GM12878 (cell line): ENCODE measurements at regions not wholly inside any gene's neighbourhood (a gene's known extent, or its start where the extent isn't known, plus 50 kb on each side); places are given as distances from the start of the nearest gene placed in this dataset.

ENCODE experiments used
- DPF2 ChIP-seq: fragments of 450-650 bp; IDR thresholded peaks from 2 replicates; pipeline ENCODE4 v1.6.1; 2017; ENCODE audit warnings: mild to moderate bottlenecking
- MYC ChIP-seq: IDR thresholded peaks from 2 replicates; pipeline ENCODE4 v1.6.1; 2011; ENCODE audit warnings: mild to moderate bottlenecking, low read length, moderate library complexity, inconsistent platforms; ENCODE audit not compliant: insufficient read depth, insufficient replicate concordance, insufficient read length, severe bottlenecking
- NFYA ChIP-seq: IDR thresholded peaks from 2 replicates; pipeline ENCODE4 v1.6.1; 2011; ENCODE audit warnings: low read depth, mild to moderate bottlenecking, low read length, improper control_type of control experiment, borderline replicate concordance
- NRF1 ChIP-seq: conservative IDR thresholded peaks from 2 replicates; pipeline ENCODE4 v1.6.1; 2011; ENCODE audit warnings: mild to moderate bottlenecking, low read depth, low read length, improper control_type of control experiment
- PML ChIP-seq: IDR thresholded peaks from 2 replicates; pipeline ENCODE4 v1.6.1; 2012; ENCODE audit warnings: low read length, inconsistent platforms
- RAD21 ChIP-seq: IDR thresholded peaks from 2 replicates; pipeline ENCODE4 v1.6.1; 2011; ENCODE audit warnings: mild to moderate bottlenecking, low read depth, low read length, moderate library complexity; ENCODE audit not compliant: insufficient read depth
- RFX5 ChIP-seq: IDR thresholded peaks from 2 replicates; pipeline ENCODE4 v1.6.1; 2011; ENCODE audit warnings: low read depth, low read length, improper control_type of control experiment
- STAT1 ChIP-seq: fragments of 450-650 bp; conservative IDR thresholded peaks from 2 replicates; pipeline ENCODE4 v1.6.1; 2014; ENCODE audit warnings: antibody characterized with exemption, mild to moderate bottlenecking
- SUPT20H ChIP-seq: IDR thresholded peaks from 2 replicates; pipeline ENCODE4 v1.6.1; 2011; ENCODE audit warnings: low read depth, mild to moderate bottlenecking, low read length, moderate library complexity, borderline replicate concordance; ENCODE audit not compliant: control insufficient read depth
- TF ChIP-seq, protein P1 (sequence below), 3 experiments: IDR thresholded peaks in 2 of 3; conservative IDR thresholded peaks in 1 of 3; 2 replicates each; pipeline ENCODE4 v1.5.1; 2011; ENCODE audit warnings: low read depth in 3 of 3, low read length in 3 of 3, mild to moderate bottlenecking in 3 of 3, control low read depth in 2 of 3, moderate library complexity in 2 of 3, inconsistent platforms in 1 of 3, mixed read lengths in 1 of 3; ENCODE audit not compliant: control insufficient read depth in 2 of 3, insufficient read depth in 1 of 3; ENCODE audit errors: extremely low read depth in 1 of 3

GRCh38 chr20:50379049-50379990, 130.9 kb upstream of the PTPN1 start:
- TF ChIP-seq RAD21 (no peak), SUPT20H (no peak), PML (no peak), MYC (no peak), NFYA (no peak), DPF2 (no peak), RFX5 (no peak), STAT1 (no peak), NRF1 (no peak)
- TF ChIP-seq, protein P1, sequence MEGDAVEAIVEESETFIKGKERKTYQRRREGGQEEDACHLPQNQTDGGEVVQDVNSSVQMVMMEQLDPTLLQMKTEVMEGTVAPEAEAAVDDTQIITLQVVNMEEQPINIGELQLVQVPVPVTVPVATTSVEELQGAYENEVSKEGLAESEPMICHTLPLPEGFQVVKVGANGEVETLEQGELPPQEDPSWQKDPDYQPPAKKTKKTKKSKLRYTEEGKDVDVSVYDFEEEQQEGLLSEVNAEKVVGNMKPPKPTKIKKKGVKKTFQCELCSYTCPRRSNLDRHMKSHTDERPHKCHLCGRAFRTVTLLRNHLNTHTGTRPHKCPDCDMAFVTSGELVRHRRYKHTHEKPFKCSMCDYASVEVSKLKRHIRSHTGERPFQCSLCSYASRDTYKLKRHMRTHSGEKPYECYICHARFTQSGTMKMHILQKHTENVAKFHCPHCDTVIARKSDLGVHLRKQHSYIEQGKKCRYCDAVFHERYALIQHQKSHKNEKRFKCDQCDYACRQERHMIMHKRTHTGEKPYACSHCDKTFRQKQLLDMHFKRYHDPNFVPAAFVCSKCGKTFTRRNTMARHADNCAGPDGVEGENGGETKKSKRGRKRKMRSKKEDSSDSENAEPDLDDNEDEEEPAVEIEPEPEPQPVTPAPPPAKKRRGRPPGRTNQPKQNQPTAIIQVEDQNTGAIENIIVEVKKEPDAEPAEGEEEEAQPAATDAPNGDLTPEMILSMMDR (IDR thresholded peaks at IDR 0.05 in 2 of 3, conservative IDR thresholded peaks at IDR 0.05 in 1 of 3; ENCODE audit: control insufficient read depth in 2 of 3, extremely low read depth in 1 of 3, insufficient read depth in 1 of 3, low read depth in 3 of 3, low read length in 3 of 3): no peak
